ENCODE measurements at regions not wholly inside any gene's neighbourhood (a gene's known extent, or its start where the extent isn't known, plus 50 kb on each side); places are given as distances from the start of the nearest gene placed in this dataset.

DNA sequence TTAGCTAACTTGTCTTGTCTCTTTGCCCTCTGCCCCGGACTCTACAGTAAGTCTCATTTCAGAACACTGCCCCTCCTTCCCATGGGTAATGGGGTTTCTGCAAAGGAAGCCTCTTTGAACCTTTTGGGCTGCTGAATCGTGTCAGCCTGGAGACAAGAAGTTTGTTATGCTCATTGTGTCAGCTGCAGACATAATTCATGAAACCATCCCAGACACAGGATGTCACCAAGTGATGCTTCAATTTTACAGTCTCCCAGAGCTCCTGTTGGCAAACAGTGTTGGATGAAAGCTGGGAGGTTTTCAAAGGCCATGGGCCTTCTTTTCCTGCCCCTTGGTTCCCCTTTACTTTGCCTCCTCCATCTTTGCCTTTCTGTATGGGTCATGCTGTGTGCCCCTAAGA, 223.1 kb upstream of the TAPT1 start:
- TF ChIP-seq, protein P1, sequence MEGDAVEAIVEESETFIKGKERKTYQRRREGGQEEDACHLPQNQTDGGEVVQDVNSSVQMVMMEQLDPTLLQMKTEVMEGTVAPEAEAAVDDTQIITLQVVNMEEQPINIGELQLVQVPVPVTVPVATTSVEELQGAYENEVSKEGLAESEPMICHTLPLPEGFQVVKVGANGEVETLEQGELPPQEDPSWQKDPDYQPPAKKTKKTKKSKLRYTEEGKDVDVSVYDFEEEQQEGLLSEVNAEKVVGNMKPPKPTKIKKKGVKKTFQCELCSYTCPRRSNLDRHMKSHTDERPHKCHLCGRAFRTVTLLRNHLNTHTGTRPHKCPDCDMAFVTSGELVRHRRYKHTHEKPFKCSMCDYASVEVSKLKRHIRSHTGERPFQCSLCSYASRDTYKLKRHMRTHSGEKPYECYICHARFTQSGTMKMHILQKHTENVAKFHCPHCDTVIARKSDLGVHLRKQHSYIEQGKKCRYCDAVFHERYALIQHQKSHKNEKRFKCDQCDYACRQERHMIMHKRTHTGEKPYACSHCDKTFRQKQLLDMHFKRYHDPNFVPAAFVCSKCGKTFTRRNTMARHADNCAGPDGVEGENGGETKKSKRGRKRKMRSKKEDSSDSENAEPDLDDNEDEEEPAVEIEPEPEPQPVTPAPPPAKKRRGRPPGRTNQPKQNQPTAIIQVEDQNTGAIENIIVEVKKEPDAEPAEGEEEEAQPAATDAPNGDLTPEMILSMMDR (conservative IDR thresholded peaks at IDR 0.05 in 1 of 2, IDR thresholded peaks at IDR 0.05 in 1 of 2; ENCODE audit: extremely low read depth in 1 of 2, insufficient read depth in 1 of 2, low read depth in 1 of 2, low read length in 2 of 2) = no peak
- no peak for TF ChIP-seq EZH2 (IDR thresholded peaks at IDR 0.05; ENCODE audit: borderline replicate concordance, low read length)
